ENCODE measurements at regions not wholly inside any gene's neighbourhood (a gene's known extent, or its start where the extent isn't known, plus 50 kb on each side); places are given as distances from the start of the nearest gene placed in this dataset.

DNA sequence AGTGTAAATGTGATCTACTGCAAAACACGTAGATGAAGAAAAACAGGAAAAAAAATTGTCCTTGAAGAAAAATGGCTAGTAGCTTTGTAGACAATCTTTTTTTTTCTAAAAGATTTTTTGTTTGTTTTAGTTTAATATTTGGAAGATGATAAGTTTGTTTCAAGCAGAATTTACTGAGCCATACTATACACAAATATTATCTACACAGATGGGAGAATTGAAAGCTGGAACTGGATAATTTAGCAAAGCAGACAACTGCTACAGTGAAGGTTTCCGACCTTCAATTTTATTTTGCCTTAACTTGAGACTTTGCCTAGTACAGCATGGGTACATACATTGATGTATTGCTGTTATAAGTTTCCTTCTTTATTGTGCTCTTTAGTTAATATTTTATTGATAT is 313.0 kb upstream of the PDGFD start:
- H3K36me3 ChIP-seq, result no peaks in the 10 kb centered on the region
- no peaks in the 10 kb centered on the region for H3K4me1 ChIP-seq
- intact Hi-C loops (cut with DNase I), result no loop called here
- peaks cover 0 to 4% (median 0%) of the 10 kb centered on the region in 4 donors for H3K9me3 ChIP-seq
- H3K27ac ChIP-seq, result no peak overlapping the region
- no peak for DNase-seq
- 74 to 81% methylated on average over 2 of the region's 2 CpGs for WGBS, 2 donors
- no peaks in the 10 kb centered on the region for H3K27me3 ChIP-seq
- no peak for TF ChIP-seq POLR2A (IDR thresholded peaks at IDR 0.05)
- no peak overlapping the region for H3K4me3 ChIP-seq

DNA sequence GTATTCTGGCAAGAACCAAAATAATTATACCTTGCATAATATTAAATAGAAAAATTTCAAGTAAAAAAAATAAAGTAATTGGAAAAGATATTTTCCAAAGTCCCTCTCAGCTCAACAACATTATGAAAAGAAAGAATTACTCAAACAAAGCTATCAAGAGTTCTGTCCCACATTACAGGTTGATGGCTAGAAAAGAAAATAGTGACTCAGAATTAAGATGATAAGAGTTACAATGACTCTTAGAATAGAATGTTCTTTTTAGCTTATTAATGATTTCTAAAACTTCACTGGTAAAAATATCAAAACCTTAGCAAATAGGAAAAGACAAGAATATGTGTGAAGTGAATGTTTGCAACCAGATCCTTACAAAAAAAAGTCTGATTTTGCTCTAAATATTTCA is 312.5 kb upstream of the PDGFD start:
- peaks cover 0 to under 1% (median 0%) of the 10 kb centered on the region in 4 donors for H3K9me3 ChIP-seq
- H3K27me3 ChIP-seq, result no peaks in the 10 kb centered on the region
- no peaks in the 10 kb centered on the region for H3K36me3 ChIP-seq
- no peak for DNase-seq
- H3K27ac ChIP-seq, result no peak overlapping the region
- TF ChIP-seq EP300 (IDR thresholded peaks at IDR 0.05), result no peak
- TF ChIP-seq, protein P1, sequence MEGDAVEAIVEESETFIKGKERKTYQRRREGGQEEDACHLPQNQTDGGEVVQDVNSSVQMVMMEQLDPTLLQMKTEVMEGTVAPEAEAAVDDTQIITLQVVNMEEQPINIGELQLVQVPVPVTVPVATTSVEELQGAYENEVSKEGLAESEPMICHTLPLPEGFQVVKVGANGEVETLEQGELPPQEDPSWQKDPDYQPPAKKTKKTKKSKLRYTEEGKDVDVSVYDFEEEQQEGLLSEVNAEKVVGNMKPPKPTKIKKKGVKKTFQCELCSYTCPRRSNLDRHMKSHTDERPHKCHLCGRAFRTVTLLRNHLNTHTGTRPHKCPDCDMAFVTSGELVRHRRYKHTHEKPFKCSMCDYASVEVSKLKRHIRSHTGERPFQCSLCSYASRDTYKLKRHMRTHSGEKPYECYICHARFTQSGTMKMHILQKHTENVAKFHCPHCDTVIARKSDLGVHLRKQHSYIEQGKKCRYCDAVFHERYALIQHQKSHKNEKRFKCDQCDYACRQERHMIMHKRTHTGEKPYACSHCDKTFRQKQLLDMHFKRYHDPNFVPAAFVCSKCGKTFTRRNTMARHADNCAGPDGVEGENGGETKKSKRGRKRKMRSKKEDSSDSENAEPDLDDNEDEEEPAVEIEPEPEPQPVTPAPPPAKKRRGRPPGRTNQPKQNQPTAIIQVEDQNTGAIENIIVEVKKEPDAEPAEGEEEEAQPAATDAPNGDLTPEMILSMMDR (IDR thresholded peaks at IDR 0.05), result no peak
- no peak for TF ChIP-seq POLR2AphosphoS5 (IDR thresholded peaks at IDR 0.05)
- no peak for TF ChIP-seq POLR2A (IDR thresholded peaks at IDR 0.05)
- no peaks in the 10 kb centered on the region for H3K4me1 ChIP-seq
- H3K4me3 ChIP-seq, result no peak overlapping the region
- intact Hi-C loops (cut with DNase I), result no loop called here

DNA sequence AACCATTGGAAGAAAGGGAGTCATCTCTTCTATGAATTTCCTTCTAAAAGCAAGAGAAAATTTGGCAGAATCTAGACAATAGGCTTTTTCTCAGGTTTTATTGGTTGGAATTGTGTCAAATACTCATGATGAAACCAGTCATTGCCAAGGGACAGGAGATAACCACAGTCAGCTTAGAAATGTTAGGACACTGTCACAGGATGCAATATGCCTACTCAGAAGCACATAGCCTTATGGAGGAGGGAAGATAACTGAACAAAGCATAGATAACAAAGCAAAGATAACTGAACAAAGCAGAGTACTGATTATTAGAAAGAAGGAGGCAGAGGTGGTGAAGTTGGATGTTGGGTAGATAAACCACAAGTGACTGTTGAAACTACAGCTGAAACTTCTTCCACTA is 303.5 kb upstream of the PDGFD start:
- Histone ChIP-seq H3K27ac (no peak overlapping the region), H3K4me3 (no peak overlapping the region), H3K36me3 (no peaks in the 10 kb centered on the region), H3K27me3 (no peaks in the 10 kb centered on the region), H3K4me1 (no peaks in the 10 kb centered on the region), H3K9me3 (no peaks in the 10 kb centered on the region)
- intact Hi-C loops (cut with DNase I), result no loop called here
- TF ChIP-seq EP300 (IDR thresholded peaks at IDR 0.05) (no peak), POLR2A (IDR thresholded peaks at IDR 0.05) (no peak), POLR2AphosphoS5 (IDR thresholded peaks at IDR 0.05) (no peak)
- TF ChIP-seq, protein P1 (IDR thresholded peaks at IDR 0.05), result no peak
- DNase-seq, result no peak

DNA sequence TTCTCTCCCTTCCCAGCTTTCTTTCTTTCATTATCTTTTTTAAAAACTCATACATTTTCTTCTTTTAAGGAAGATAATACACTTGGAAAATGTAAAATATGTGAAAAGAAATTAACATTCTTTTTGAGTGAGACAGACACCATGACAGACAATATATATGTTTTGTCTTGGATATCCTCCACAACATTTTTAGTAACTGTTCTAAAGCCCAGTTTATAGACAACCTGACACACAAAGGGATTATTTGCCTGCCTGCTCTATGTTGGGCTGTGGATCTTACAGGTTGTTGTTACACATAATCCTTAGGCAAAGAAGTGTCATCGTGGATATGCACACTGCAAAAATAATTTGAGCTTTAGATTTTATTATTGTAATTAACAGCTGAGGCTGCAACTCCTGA is 301.4 kb upstream of the PDGFD start:
- TF ChIP-seq POLR2AphosphoS5 (IDR thresholded peaks at IDR 0.05), result no peak
- no peak for TF ChIP-seq POLR2A (IDR thresholded peaks at IDR 0.05)
- TF ChIP-seq, protein P1 (IDR thresholded peaks at IDR 0.05), result no peak
- TF ChIP-seq EP300 (IDR thresholded peaks at IDR 0.05), result no peak
- WGBS, 2 donors, result 48 to 66% methylated on average over 1 of the region's 1 CpG
- intact Hi-C loops (cut with DNase I), result no loop called here
- H3K36me3 ChIP-seq, result no peaks in the 10 kb centered on the region
- H3K27ac ChIP-seq, result no peak overlapping the region
- no peak for DNase-seq
- H3K4me1 ChIP-seq, result no peaks in the 10 kb centered on the region
- no peaks in the 10 kb centered on the region for H3K27me3 ChIP-seq
- H3K4me3 ChIP-seq, result no peak overlapping the region
- no peaks in the 10 kb centered on the region for H3K9me3 ChIP-seq

DNA sequence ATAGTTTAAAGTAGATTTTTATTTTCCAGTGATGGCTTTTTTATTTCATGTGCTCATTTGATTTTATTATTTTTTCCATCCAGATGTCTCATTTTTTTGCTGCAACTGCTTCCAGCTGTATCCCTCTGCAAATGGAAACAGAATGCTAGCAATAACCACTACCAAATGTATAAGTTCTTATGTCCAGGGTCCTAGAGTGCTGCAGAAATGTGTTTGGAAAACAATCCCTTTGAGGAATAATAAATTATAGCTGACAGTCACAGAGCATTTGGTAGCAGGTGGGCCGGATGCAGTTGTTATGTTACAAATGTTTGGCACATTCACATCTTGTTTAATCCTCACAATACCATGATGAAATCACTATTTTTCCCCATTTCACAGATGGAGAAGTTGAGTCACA is 300.7 kb upstream of the PDGFD start:
- no peak overlapping the region for H3K4me3 ChIP-seq
- DNase-seq, result no peak
- TF ChIP-seq POLR2A (IDR thresholded peaks at IDR 0.05), result no peak
- no peak for TF ChIP-seq EP300 (IDR thresholded peaks at IDR 0.05)
- TF ChIP-seq POLR2AphosphoS5 (IDR thresholded peaks at IDR 0.05), result no peak
- TF ChIP-seq, protein P1 (IDR thresholded peaks at IDR 0.05), result no peak
- H3K9me3 ChIP-seq, result no peaks in the 10 kb centered on the region
- H3K36me3 ChIP-seq, result no peaks in the 10 kb centered on the region
- WGBS, 2 donors, result 59 to 71% methylated on average over 1 of the region's 1 CpG
- H3K27me3 ChIP-seq, result no peaks in the 10 kb centered on the region
- intact Hi-C loops (cut with DNase I), result no loop called here
- no peaks in the 10 kb centered on the region for H3K4me1 ChIP-seq
- no peak overlapping the region for H3K27ac ChIP-seq
